Left ventricle myocardium inferior (tissue), 1 donor: ENCODE measurements at regions not wholly inside any gene's neighbourhood (a gene's known extent, or its start where the extent isn't known, plus 50 kb on each side); places are given as distances from the start of the nearest gene placed in this dataset.

Source experiments
- DNase-seq: peaks from one replicate; pipeline ENCODE4 v3.0.0-alpha.2; 2020
- H3K27ac ChIP-seq: fragments of 200-600 bp; replicated peaks from 2 replicates; pipeline ENCODE4 v1.8.0; 2021
- H3K27me3 ChIP-seq: fragments of 200-600 bp; 2 replicates; pipeline ENCODE4 v1.8.0; 2021; ENCODE audit warnings: low read depth
- H3K36me3 ChIP-seq: fragments of 200-600 bp; 2 replicates; pipeline ENCODE4 v1.8.0; 2021
- H3K4me1 ChIP-seq: fragments of 200-600 bp; 2 replicates; pipeline ENCODE4 v1.8.0; 2021
- H3K4me3 ChIP-seq: fragments of 200-600 bp; 2 replicates; pipeline ENCODE4 v1.8.0; 2021; ENCODE audit warnings: mild to moderate bottlenecking, moderate library complexity
- H3K9me3 ChIP-seq: fragments of 200-600 bp; replicated peaks from 2 replicates; pipeline ENCODE4 v1.8.0; 2021
- CTCF ChIP-seq: fragments of 200-600 bp; IDR thresholded peaks from 2 replicates; pipeline ENCODE4 v1.8.0; 2021; ENCODE audit warnings: antibody characterized with exemption, mild to moderate bottlenecking, borderline replicate concordance
- intact Hi-C: fragments of 100-400 bp; cut with micrococcal nuclease; formaldehyde crosslinking; loops from one replicate; pipeline ENCODE4 v1.11.0; 2022
- donor health status: DM: no; HTN: yes; CAD: no; lungs with severe emphysema.

GRCh38 chr7:106774768-106775551 lies 90.1 kb upstream of the PIK3CG start:
- Histone ChIP-seq H3K4me1 (no peaks in the 10 kb centered on the region), H3K36me3 (no peaks in the 10 kb centered on the region), H3K4me3 (no peak overlapping the region), H3K27ac (no peak overlapping the region), H3K9me3 (no peaks in the 10 kb centered on the region), H3K27me3 (no peaks in the 10 kb centered on the region)
- intact Hi-C loops = no loop called here
- TF ChIP-seq CTCF = no peak
- no peak for DNase-seq

DNA sequence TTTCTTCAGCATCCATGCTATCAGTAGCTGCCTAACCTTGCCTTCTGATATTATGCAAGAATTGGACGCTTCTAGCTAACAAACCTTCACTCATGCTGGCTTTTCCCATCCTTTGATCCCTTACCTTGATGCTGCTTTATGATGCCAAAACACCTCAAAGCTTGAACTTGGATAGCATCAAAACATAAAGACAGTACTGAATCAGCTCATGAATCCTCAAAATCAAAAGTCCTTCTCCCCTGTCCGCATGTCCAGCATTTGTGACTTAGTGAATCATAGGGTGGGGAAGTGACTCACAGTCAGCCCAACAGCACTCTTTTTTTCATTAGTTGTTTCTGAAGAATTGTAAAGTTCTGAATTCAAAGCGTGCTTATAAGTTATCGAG lies 89.5 kb upstream of the PIK3CG start:
- no peak for TF ChIP-seq CTCF
- Histone ChIP-seq H3K27ac (no peak overlapping the region), H3K27me3 (no peaks in the 10 kb centered on the region), H3K9me3 (no peaks in the 10 kb centered on the region), H3K4me1 (no peaks in the 10 kb centered on the region), H3K36me3 (no peaks in the 10 kb centered on the region), H3K4me3 (no peak overlapping the region)
- no peak for DNase-seq
- intact Hi-C loops = no loop called here

DNA sequence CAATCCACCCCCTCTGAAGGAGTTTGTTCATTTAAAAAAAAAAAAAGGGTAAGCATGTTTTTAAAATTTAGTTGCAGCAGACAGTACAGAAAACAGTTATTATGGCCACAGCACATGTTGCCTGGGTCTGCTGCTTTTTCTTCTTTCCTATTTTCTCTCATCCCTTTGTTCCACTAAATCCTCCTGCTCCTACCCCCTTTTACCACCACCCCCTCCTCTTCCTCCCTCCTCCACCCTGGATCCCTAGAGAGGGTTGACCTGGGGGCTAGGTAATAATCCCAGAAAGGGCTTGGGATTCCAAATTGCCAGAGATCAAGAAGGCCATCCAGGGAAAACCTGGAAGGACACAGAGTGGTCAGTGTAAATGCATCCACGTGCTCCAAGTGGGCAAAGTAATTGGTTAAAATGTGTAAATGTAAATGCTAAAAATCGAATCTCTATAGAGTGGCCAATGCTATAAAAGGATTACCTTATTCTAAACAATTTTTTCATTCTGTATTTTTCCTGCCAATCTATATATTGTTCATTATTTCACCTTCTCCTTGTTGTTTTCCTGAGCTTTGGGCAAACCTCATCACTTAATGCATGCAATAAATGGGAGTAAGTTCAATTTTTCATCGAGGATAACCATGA lies 89.0 kb upstream of the PIK3CG start:
- no peaks in the 10 kb centered on the region for H3K27me3 ChIP-seq
- intact Hi-C loops = no loop called here
- H3K4me3 ChIP-seq = no peak overlapping the region
- H3K4me1 ChIP-seq = no peaks in the 10 kb centered on the region
- DNase-seq = no peak
- H3K27ac ChIP-seq = no peak overlapping the region
- H3K36me3 ChIP-seq = no peaks in the 10 kb centered on the region
- no peak for TF ChIP-seq CTCF
- no peaks in the 10 kb centered on the region for H3K9me3 ChIP-seq

GRCh38 chr7:106776618-106777347 lies 88.3 kb upstream of the PIK3CG start:
- intact Hi-C loops = no loop called here
- Histone ChIP-seq H3K36me3 (no peaks in the 10 kb centered on the region), H3K9me3 (no peaks in the 10 kb centered on the region), H3K4me1 (no peaks in the 10 kb centered on the region), H3K27me3 (no peaks in the 10 kb centered on the region), H3K27ac (no peak overlapping the region), H3K4me3 (no peak overlapping the region)
- no peak for DNase-seq
- no peak for TF ChIP-seq CTCF

GRCh38 chr7:106777674-106778299 lies 87.3 kb upstream of the PIK3CG start:
- H3K27ac ChIP-seq = no peak overlapping the region
- no peaks in the 10 kb centered on the region for H3K36me3 ChIP-seq
- intact Hi-C loops = no loop called here
- H3K27me3 ChIP-seq = no peaks in the 10 kb centered on the region
- H3K9me3 ChIP-seq = no peaks in the 10 kb centered on the region
- no peaks in the 10 kb centered on the region for H3K4me1 ChIP-seq
- no peak for TF ChIP-seq CTCF
- no peak overlapping the region for H3K4me3 ChIP-seq
- DNase-seq = no peak
